Endothelial cell of umbilical vein (primary cell): ENCODE measurements at regions not wholly inside any gene's neighbourhood (a gene's known extent, or its start where the extent isn't known, plus 50 kb on each side); places are given as distances from the start of the nearest gene placed in this dataset.

Source experiments
- BruUV-seq: library from RNA; stranded (reverse); fragments of 400-500 nt; replicated peaks from 2 replicates; lab custom pipeline; 2021; lab: Mats Ljungman, UMichigan
- CTCF ChIA-PET: fragments of 300-600, 350-600 bp; sonication (Branson Sonifier 250); formaldehyde crosslinking; loops from one replicate; lab custom pipeline; 2021; ENCODE audit warnings: antibody characterized with exemption, inconsistent platforms; lab: Charles Lee
- POLR2A ChIA-PET: fragments of 300-600, 350-600 bp; sonication (Branson Sonifier 250); formaldehyde crosslinking; loops from one replicate; lab custom pipeline; 2021; ENCODE audit warnings: antibody characterized with exemption, inconsistent platforms; lab: Charles Lee
- DNase-seq: peaks from one replicate; pipeline ENCODE4 v3.0.0-alpha.2; 2011; ENCODE audit warnings: low read depth, low spot score
- FAIRE-seq: peaks from 2 replicates; lab custom pipeline; 2011; peaks lifted over from hg19 to GRCh38; lab: Jason Lieb, UNC
- H2AFZ ChIP-seq: 2 replicates; pipeline ENCODE4 v1.6.0; 2012; ENCODE audit warnings: low read depth, low read length, control low read depth, inconsistent platforms
- H3K27ac ChIP-seq: 2 replicates; pipeline ENCODE4 v1.5.1; 2011; ENCODE audit warnings: low read depth, mild to moderate bottlenecking, control low read depth, low read length, moderate library complexity; ENCODE audit not compliant: insufficient read depth
- H3K27me3 ChIP-seq, 2 experiments: 2 replicates each; pipeline versions ENCODE4 v1.6.0 to v1.6.1; 2011; ENCODE audit warnings: low read length in 2 of 2, mixed read lengths in 1 of 2; ENCODE audit not compliant: control insufficient read depth in 2 of 2, insufficient read depth in 2 of 2
- H3K36me3 ChIP-seq, 2 experiments: 2 replicates in 1 of 2; 3 replicates in 1 of 2; pipeline ENCODE4 v1.5.1; 2011; ENCODE audit warnings: low read length in 2 of 2, mild to moderate bottlenecking in 1 of 2, moderate library complexity in 1 of 2; ENCODE audit not compliant: control insufficient read depth in 2 of 2, insufficient read depth in 2 of 2; ENCODE audit errors: extremely low read depth in 1 of 2
- H3K4me1 ChIP-seq: 3 replicates; pipeline ENCODE4 v1.5.1; 2011; ENCODE audit warnings: mild to moderate bottlenecking, low read length; ENCODE audit not compliant: control insufficient read depth, insufficient read depth; ENCODE audit errors: extremely low read depth
- H3K4me2 ChIP-seq: 2 replicates; pipeline ENCODE4 v1.6.1; 2011; ENCODE audit warnings: low read length, control low read depth, mixed read lengths; ENCODE audit not compliant: insufficient read depth
- H3K4me3 ChIP-seq, 3 experiments: fragments of 200-600 bp in 1 of 3; sonication (generic), shearing (Covaris generic) in 1 of 3; replicated peaks in 1 of 3; 2 replicates each; pipeline ENCODE4 v1.5.1; 2011 to 2016; ENCODE audit warnings: control low read depth in 3 of 3, low read length in 3 of 3, mild to moderate bottlenecking in 2 of 3, inconsistent platforms in 1 of 3, low read depth in 1 of 3, moderate library complexity in 1 of 3; ENCODE audit not compliant: insufficient read depth in 1 of 3
- H3K79me2 ChIP-seq: 2 replicates; pipeline ENCODE4 v1.6.0; 2012; ENCODE audit warnings: low read length, inconsistent platforms; ENCODE audit not compliant: control insufficient read depth, insufficient read depth
- H3K9ac ChIP-seq: replicated peaks from 2 replicates; pipeline ENCODE3; 2011; ENCODE audit warnings: low read length, control low read depth; ENCODE audit not compliant: insufficient read depth; ENCODE audit errors: extremely low read depth
- H3K9me1 ChIP-seq: replicated peaks from 3 replicates; pipeline ENCODE4 v1.6.0; 2011; ENCODE audit warnings: mild to moderate bottlenecking, low read length; ENCODE audit not compliant: control insufficient read depth, insufficient read depth; ENCODE audit errors: extremely low read depth
- H3K9me3 ChIP-seq: replicated peaks from 2 replicates; pipeline ENCODE4 v1.5.1; 2012; ENCODE audit warnings: low read length, inconsistent platforms; ENCODE audit not compliant: control insufficient read depth, insufficient read depth
- H4K20me1 ChIP-seq: replicated peaks from 2 replicates; pipeline ENCODE3; 2011; ENCODE audit warnings: mild to moderate bottlenecking, low read length; ENCODE audit not compliant: control insufficient read depth, insufficient read depth; ENCODE audit errors: extremely low read depth
- CTCF ChIP-seq, 2 donors: IDR thresholded peaks; 1 replicate in 1 of 2; 2 replicates in 1 of 2; pipeline ENCODE4 v1.5.1; 2011; ENCODE audit warnings: low read length in 2 of 2, mild to moderate bottlenecking in 2 of 2, moderate library complexity in 2 of 2, control low read depth in 1 of 2, inconsistent platforms in 1 of 2, low read depth in 1 of 2; ENCODE audit not compliant: insufficient read depth in 1 of 2; ENCODE audit errors: extremely low read depth in 1 of 2
- EZH2 ChIP-seq: IDR thresholded peaks from 2 replicates; pipeline ENCODE4 v1.6.1; 2012; ENCODE audit warnings: borderline replicate concordance, low read depth, mild to moderate bottlenecking, moderate library complexity, low read length, inconsistent platforms; ENCODE audit not compliant: severe bottlenecking
- FOS ChIP-seq: IDR thresholded peaks from 2 replicates; pipeline ENCODE4 v1.6.1; 2011; ENCODE audit warnings: mild to moderate bottlenecking, low read length, moderate library complexity, borderline replicate concordance; ENCODE audit not compliant: insufficient read depth
- GATA2 ChIP-seq: IDR thresholded peaks from 2 replicates; pipeline ENCODE4 v1.7.0; 2011; ENCODE audit warnings: low read depth, mild to moderate bottlenecking, moderate library complexity, mixed read lengths, low read length; ENCODE audit not compliant: insufficient read length, insufficient read depth
- JUN ChIP-seq: IDR thresholded peaks from 2 replicates; pipeline ENCODE4 v1.6.1; 2011; ENCODE audit warnings: borderline replicate concordance, low read depth; ENCODE audit not compliant: insufficient read length, insufficient read depth
- MYC ChIP-seq: IDR thresholded peaks from one replicate; pipeline ENCODE4 v1.6.1; 2011; ENCODE audit warnings: mild to moderate bottlenecking, low read depth, low read length
- POLR2A ChIP-seq: IDR thresholded peaks from 2 replicates; pipeline ENCODE4 v1.6.1; 2012; ENCODE audit warnings: low read depth, mild to moderate bottlenecking, control low read depth, low read length
- POLR2AphosphoS5 ChIP-seq: IDR thresholded peaks from 2 replicates; pipeline ENCODE4 v1.6.1; 2012; ENCODE audit warnings: low read depth, mild to moderate bottlenecking, control low read depth, low read length, moderate library complexity; ENCODE audit not compliant: insufficient read depth
- dilution Hi-C: fragments of 300-500 bp; cut with MboI; formaldehyde crosslinking; loops from one replicate; pipeline ENCODE4 v1.15.0; 2019; ENCODE audit warnings: low sequenced_read_pairs; ENCODE audit not compliant: extremely low pct_ligation_motif_present
- intact Hi-C: fragments of 100-400 bp; cut with micrococcal nuclease; formaldehyde crosslinking; loops from one replicate; pipeline ENCODE4 v1.10.0; 2022
- TF ChIP-seq, protein P1 (sequence below): IDR thresholded peaks from 2 replicates; pipeline ENCODE4 v1.6.1; 2011; ENCODE audit not compliant: insufficient read depth, insufficient read length

DNA sequence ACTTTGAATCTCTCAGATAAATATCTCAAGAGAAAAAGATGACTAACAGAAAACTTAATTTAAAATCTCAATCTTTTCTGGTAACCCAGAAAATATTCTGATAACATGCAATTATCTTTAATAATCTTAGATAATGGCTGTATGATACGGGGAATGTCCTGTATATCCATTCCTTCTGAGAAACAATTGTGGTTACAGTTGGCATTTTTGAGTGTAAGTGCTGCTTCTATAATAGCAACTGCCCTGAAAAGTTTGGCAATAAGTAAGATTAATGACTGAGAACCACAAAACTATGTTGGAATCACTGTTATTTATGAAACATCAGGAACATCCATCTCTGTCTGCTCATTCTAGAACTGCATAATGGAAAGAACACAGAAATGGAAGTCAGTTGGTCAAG, 819.7 kb downstream of the TBC1D32 start:
- TF ChIP-seq MYC (no peak), CTCF (IDR thresholded peaks at IDR 0.05; ENCODE audit: extremely low read depth in 1 of 2, insufficient read depth in 1 of 2, low read depth in 1 of 2, low read length in 2 of 2) (no peak), GATA2 (no peak), FOS (no peak)
- TF ChIP-seq, protein P1, sequence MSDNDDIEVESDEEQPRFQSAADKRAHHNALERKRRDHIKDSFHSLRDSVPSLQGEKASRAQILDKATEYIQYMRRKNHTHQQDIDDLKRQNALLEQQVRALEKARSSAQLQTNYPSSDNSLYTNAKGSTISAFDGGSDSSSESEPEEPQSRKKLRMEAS: no peak
- dilution Hi-C loops: no loop called here
- ChIA-PET POLR2A (no interaction called here), CTCF (no interaction called here)
- Histone ChIP-seq H3K9me1 (no peaks in the 10 kb centered on the region), H3K4me2 (no peak overlapping the region), H3K4me3 (no peak overlapping the region), H2AFZ (no peak overlapping the region), H3K27ac (no peak overlapping the region), H4K20me1 (no peaks in the 10 kb centered on the region), H3K4me1 (no peaks in the 10 kb centered on the region), H3K9me3 (no peaks in the 10 kb centered on the region), H3K79me2 (no peaks in the 10 kb centered on the region), H3K36me3 (no peaks in the 10 kb centered on the region), H3K27me3 (no peaks in the 10 kb centered on the region), H3K9ac (no peak overlapping the region)
- BruUV-seq: no TSS peak
- intact Hi-C loops: no loop called here
- DNase-seq (no peak), FAIRE-seq (no peak)

DNA sequence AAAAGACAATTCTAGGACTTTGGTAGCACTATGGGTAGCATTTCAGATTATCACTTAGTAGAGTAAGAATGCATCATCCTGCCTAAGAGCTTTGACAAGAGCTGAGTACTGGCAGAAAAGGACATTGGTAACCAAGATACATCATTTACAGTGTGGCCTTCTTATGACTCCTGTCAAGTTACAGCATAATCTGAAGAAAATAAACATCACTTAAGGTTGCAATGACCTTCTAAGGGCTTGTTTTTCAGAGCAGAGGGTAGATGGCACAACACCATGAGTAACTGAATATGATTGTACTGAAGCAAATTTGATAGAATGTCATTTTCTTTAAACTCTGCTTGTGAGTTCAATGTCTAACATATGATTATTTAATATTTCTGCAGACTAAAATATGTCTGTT, 822.6 kb downstream of the TBC1D32 start:
- Histone ChIP-seq H3K36me3 (no peaks in the 10 kb centered on the region), H3K27ac (no peak overlapping the region), H3K4me2 (no peak overlapping the region), H3K27me3 (no peaks in the 10 kb centered on the region), H3K4me3 (no peak overlapping the region), H3K79me2 (no peaks in the 10 kb centered on the region), H3K9ac (no peak overlapping the region), H2AFZ (no peak overlapping the region), H3K4me1 (no peaks in the 10 kb centered on the region), H3K9me3 (no peaks in the 10 kb centered on the region), H3K9me1 (no peaks in the 10 kb centered on the region), H4K20me1 (no peaks in the 10 kb centered on the region)
- ChIA-PET POLR2A (no interaction called here), CTCF (no interaction called here)
- FAIRE-seq: no peak
- intact Hi-C loops (no loop called here), dilution Hi-C loops (no loop called here)
- no peak for DNase-seq
- no peak for TF ChIP-seq CTCF (IDR thresholded peaks at IDR 0.05; ENCODE audit: extremely low read depth in 1 of 2, insufficient read depth in 1 of 2, low read depth in 1 of 2, low read length in 2 of 2)
- TF ChIP-seq MYC: no peak
- TF ChIP-seq, protein P1: no peak
- no peak for TF ChIP-seq POLR2A
- TF ChIP-seq JUN: no peak
- no peak for TF ChIP-seq EZH2
- TF ChIP-seq GATA2: no peak
- TF ChIP-seq POLR2AphosphoS5: no peak
- no peak for TF ChIP-seq FOS
- BruUV-seq: no TSS peak
